Gastrocnemius medialis (tissue), 4 donors: ENCODE measurements at regions not wholly inside any gene's neighbourhood (a gene's known extent, or its start where the extent isn't known, plus 50 kb on each side); places are given as distances from the start of the nearest gene placed in this dataset.

Source experiments
- POLR2A ChIP-seq, 2 donors: fragments of 450-650 bp; IDR thresholded peaks; one replicate each; pipeline ENCODE4 v1.6.1; 2017; ENCODE audit warnings: antibody characterized with exemption in 2 of 2, mild to moderate bottlenecking in 2 of 2, moderate library complexity in 2 of 2
- TF ChIP-seq, protein P1 (sequence below), 5 experiments: fragments of 450-650 bp in 3 of 5; fragments of 200-600 bp in 2 of 5; sonication (generic) in 2 of 5; IDR thresholded peaks in 4 of 5; conservative IDR thresholded peaks in 1 of 5; 1 replicate in 4 of 5; 2 replicates in 1 of 5; pipeline ENCODE4 v1.5.1; 2016 to 2019; ENCODE audit warnings: antibody characterized with exemption in 5 of 5, mild to moderate bottlenecking in 3 of 5, moderate library complexity in 3 of 5

DNA sequence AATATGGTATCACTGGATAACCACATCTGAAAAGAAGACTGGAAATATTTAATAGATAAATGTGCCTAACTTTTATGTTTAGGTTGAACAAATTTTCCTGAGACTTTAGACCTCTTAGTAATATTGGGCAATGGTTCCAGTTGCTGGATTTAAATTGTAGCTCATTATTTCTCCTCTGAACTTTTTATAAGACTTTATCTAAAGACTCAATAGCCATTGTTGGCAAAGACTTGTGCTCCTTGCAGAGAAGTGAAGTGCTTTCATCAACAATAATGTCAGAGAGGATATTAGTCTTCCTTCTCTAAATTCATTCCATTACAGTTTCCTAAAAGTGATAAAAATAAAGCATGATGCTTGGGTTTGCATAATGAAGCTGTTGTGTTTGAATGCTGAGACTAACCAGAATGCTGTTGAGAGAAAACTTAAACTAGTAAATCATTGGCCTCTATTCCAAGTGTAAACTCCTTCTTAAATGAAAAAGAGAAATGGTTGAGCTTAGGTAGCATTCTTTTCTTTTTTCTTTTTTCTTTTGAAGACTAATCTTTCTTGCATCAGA, 200.2 kb downstream of the TMTC3 start:
- TF ChIP-seq, protein P1, sequence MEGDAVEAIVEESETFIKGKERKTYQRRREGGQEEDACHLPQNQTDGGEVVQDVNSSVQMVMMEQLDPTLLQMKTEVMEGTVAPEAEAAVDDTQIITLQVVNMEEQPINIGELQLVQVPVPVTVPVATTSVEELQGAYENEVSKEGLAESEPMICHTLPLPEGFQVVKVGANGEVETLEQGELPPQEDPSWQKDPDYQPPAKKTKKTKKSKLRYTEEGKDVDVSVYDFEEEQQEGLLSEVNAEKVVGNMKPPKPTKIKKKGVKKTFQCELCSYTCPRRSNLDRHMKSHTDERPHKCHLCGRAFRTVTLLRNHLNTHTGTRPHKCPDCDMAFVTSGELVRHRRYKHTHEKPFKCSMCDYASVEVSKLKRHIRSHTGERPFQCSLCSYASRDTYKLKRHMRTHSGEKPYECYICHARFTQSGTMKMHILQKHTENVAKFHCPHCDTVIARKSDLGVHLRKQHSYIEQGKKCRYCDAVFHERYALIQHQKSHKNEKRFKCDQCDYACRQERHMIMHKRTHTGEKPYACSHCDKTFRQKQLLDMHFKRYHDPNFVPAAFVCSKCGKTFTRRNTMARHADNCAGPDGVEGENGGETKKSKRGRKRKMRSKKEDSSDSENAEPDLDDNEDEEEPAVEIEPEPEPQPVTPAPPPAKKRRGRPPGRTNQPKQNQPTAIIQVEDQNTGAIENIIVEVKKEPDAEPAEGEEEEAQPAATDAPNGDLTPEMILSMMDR (IDR thresholded peaks at IDR 0.05 in 4 of 5, conservative IDR thresholded peaks at IDR 0.05 in 1 of 5): no peak
- no peak for TF ChIP-seq POLR2A (IDR thresholded peaks at IDR 0.05)
